HG03457 (cell line): ENCODE measurements at regions not wholly inside any gene's neighbourhood (a gene's known extent, or its start where the extent isn't known, plus 50 kb on each side); places are given as distances from the start of the nearest gene placed in this dataset.
A peak's percentile ranks its signal among the peaks of the same experiment; 100 is the strongest.

Experiments
- ATAC-seq: cut with Tn5 transposase; IDR thresholded peaks from one replicate; pipeline ENCODE4 v1.9.1; 2021; ENCODE audit warnings: moderate number of reproducible peaks; ENCODE audit not compliant: unreplicated experiment

DNA sequence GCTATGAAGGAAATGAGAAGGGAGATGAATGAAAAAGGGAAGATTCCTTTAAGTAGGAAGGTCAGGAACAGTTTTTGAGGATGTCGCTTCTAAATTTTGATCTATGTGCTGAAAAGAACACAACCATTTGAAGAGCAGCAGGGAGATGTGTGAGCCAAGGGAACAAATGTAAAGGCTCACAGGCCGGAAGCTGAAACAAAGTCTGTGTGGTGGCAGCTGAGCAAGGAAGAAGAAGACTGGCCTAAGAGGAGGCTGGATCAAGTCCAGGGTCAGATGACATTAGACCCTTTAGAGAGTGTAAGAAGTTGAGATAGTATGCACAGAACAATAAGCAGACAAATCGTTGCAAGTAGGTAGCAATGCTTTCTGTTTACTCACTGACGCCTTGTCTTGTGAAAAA, 1631.4 kb upstream of the TENM4 start:
- ATAC-seq: no peak

- ATAC-seq: no peak
These were observed 1630.8 kb upstream of the TENM4 start for GRCh38 chr11:81071606-81072005.

GRCh38 chr11:81070948-81071347, 1630.1 kb upstream of the TENM4 start:
- ATAC-seq: peak; percentile 63

DNA sequence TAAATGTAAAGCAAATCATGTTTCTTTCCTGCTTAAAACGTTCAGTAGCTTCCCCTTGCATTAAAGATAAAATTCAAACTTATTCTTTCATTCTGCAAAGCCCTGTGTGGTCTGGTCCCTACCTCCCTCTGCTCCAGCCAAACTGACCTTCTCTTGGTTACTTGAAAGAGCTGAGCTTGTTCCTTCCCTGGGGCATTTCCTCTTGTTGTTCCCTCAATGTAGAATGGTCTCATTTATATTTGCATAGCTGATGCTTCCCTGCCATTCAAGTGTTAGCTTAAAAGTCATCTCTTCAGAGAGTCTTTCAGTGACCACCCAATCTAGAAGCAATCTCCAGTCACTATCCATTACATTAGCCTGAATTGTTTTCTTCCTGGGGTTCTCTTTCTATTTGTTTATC, 1618.5 kb upstream of the TENM4 start:
- ATAC-seq: no peak

- no peak for ATAC-seq
These were observed 1611.7 kb upstream of the TENM4 start for GRCh38 chr11:81052344-81053158.

DNA sequence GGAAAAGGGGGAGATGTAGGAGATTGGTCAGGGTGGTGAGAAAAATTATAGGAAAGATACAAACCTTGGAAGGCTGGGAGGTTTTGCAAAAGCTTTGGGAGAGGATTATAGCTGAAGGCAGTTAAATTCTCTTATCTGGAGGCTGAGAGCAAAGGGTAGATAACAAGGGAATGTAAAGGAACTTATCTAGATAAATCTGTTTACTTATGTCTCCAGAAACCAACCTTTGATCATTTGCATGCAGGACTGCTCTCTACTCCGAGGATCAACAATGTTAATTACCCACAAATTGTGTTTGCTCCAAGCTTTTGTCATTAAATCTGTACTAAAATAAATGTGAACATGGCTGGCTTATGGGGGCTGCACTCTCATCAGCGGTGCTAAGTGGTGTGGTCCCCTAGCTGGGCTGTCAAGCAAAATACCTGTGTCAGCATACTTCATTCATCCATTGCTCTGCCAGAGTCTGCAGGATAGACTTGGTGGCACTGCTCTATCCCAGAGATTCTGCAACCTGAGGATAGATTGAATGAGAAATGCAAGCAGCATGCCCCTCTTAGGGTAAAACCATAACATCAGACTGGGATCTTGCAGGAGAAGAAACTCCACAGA, 1599.2 kb upstream of the TENM4 start:
- ATAC-seq: no peak

DNA sequence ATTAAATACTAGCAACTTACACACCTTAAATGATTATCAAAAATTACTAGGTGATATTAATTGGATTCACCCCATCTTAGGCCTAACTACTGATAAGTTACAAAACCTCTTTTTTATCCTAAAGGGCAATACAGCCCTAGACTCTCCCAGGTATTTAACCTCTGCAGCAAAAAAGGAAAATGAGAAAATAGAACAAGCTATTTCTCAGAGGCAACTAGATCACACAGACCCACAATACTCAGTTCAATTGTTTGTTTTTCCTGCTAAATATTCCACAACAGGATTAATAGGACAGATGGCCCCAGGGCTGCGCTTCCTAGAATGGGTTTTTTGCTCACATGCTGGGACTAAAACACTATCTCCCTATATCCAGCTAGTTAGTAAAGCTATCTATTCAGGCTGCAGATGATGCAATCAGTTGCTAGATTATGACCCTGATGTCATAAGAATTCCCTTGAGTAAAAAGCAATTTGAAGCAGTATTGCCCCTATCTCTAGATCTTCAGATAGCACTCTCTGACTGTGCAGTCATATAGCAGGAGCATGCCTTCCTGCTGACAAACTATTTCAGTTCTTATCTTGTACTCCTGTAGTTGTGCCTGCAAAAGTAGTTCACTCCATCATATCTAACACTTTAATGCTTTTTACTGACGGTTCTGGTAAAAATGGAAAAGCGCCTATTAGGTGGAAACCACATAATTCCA, 1595.5 kb upstream of the TENM4 start:
- ATAC-seq: no peak

- no peak for ATAC-seq
These were observed 1593.1 kb upstream of the TENM4 start for GRCh38 chr11:81033779-81034540.

DNA sequence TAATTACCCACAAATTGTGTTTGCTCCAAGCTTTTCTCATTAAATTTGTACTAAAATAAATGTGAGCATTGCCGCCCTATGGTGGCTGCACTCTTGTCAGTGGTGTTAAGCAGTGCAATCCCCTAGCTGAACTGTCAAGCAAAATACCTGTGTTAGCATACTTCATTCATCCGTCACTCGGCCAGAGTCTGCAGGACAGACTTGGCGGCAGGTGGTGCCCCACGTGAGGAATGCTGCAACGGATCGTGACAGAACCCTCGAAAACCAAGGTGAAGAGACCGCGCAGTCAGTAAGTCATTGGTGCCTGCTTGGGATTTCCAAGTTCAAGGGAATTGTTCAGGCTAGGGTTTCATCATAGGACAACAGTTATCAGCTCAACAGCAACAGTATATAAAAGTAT, 1592.1 kb upstream of the TENM4 start:
- no peak for ATAC-seq

GRCh38 chr11:81030186-81030585, 1589.4 kb upstream of the TENM4 start:
- ATAC-seq: no peak

DNA sequence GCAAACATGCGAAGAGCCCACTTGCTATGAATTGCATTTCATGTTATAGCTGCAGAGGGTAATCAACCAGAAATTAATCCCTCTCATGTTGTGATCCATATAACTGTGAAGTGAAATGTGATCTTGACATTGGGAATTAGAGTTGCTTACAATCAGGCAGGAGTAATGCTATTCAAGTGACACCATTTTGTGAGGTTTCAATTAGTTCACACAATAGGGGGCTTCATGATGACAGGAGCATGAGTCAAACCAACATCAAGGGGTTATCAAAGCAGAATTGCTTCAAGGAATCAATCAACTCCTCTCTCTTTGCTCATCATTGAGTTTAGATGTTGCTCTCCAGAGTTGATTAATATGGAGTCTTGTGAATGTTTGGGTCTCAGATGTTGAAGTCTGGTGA, 1585.2 kb upstream of the TENM4 start:
- ATAC-seq: no peak

GRCh38 chr11:81022057-81022456, 1581.2 kb upstream of the TENM4 start:
- ATAC-seq: no peak

DNA sequence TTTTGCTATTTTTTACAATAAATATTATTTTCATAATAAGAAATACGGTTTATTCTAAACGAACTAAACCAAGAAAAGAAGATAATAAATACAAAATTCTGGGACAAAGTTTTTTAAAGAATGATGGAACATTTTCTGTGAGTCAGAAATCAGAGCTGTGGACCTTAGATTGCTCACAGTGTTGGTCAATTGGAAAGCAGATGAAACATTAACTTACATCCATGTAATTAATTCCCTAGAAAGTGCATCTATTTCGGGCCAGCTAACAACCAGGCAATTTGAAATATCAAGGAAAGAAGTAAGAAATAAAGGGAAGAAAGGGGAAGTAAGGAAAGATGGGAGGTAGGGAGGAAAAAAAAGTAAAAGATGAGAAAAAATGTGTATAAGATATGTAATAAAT, 1569.8 kb upstream of the TENM4 start:
- no peak for ATAC-seq

DNA sequence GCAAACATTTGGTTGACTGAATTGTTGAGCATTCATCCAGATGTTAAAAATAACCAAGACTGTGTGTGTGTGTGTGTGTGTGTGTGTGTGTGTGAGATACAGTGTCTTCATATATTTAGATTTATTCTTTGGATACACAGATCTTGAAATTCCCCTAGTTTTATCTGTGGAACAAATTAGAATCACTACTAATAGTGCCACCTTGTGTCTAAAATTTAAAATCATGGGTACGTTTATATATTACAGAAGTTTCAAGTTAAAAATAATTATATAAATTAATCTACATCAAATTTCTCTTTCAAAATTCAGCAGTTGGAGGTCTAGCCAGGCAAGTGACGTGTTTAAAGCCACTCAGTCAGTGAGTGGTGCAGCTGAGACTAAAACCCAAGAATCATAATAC, 1566.2 kb upstream of the TENM4 start:
- no peak for ATAC-seq

DNA sequence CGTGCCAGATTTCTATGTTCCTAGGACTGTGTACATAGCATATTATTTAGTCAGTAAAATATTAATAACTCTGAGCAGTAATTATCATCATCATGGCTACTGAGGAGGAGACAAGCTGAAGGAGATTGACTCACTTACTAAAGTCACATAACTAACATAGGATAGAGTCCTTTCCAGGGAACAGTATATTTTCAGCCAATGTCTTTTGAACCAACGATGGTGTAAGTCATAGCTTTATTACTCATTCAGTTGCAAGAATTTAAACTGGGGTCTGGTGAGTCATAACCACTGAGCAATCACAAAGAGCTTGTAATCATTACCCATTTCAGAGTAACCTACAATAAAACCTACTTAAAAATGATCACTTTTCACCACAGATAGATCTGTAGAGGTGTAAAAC, 1564.8 kb upstream of the TENM4 start:
- ATAC-seq: peak; percentile 67

GRCh38 chr11:81004576-81004975, 1563.7 kb upstream of the TENM4 start:
- ATAC-seq: no peak

DNA sequence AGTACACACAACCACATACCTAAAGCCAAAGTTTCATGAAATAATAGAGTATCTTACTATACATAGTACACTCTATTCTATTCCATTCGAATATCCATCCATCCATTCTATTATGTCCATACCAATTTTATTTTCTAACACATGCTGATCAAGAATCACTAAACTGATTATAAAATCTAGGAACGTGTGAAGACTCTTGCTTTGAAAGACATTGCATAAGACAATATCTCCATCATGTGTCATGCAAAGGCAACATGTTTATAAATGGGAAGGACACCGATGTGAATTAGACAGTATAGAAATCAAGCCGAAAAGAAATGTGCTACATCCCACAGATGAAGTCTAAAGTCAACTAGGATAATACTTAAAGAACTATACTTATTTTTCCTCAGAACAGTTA, 1561.5 kb upstream of the TENM4 start:
- ATAC-seq: no peak

- ATAC-seq: no peak
These were observed 1559.9 kb upstream of the TENM4 start for GRCh38 chr11:81000735-81001134.

- ATAC-seq: no peak
These were observed 1559.5 kb upstream of the TENM4 start for GRCh38 chr11:81000334-81000733.

GRCh38 chr11:80995523-80995922, 1554.7 kb upstream of the TENM4 start:
- no peak for ATAC-seq

- no peak for ATAC-seq
These were observed 1552.7 kb upstream of the TENM4 start for GRCh38 chr11:80993536-80993935.
